ENCODE measurements at regions not wholly inside any gene's neighbourhood (a gene's known extent, or its start where the extent isn't known, plus 50 kb on each side); places are given as distances from the start of the nearest gene placed in this dataset.

GRCh38 chr2:3948191-3948590 is 244.8 kb downstream of the DCDC2C start:
- H3K4me1 Mint-ChIP-seq: no peaks in the 10 kb centered on the region
- CTCF ChIA-PET: no interaction called here
- no peaks in the 10 kb centered on the region for H3K27me3 Mint-ChIP-seq

DNA sequence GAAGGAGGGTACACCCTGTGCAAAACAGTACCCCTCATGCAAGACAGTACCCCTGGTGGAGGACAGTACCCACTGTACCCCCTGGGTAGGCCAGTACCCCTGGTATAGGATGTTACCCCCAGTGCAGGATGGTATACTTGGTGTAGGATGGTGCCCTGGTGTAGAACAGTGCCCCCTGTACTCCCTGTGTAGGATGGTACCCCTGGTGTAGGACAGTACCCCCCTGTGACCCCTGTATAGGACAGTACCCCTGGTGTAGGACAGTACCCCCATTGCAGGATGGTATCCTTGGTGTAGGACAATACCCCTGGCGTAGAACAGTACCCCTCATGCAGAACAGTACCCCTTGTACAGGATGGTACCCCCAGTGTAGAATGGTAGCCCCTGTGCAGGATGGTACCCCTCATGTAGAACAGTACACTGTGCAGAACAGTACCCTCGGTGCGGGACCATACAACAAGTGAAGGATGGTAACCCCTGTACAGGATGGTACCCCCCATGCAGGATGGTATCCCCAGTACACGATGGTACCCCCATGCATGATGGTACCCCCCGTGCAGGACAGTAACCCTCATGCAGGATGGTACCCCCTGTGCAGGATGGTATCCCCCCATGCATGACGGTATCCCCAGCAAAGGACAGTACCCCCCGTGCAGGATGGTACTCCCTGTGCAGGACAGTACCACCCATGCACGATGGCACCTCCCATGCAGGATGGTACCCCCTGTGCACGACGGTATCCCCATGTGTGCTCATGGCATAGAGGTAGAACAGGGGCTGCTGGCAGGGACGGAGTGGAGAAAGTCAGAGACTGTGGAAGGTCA is 248.0 kb downstream of the DCDC2C start:
- CTCF ChIA-PET: no interaction called here
- Mint-ChIP-seq H3K27ac (no peak overlapping the region), H3K9me3 (peaks cover 5% of the 10 kb centered on the region)

More at GRCh38 chr2:3948191-3948590, 244.8 kb downstream of the DCDC2C start:
- Mint-ChIP-seq H3K36me3 (ENCODE audit: low read depth) (no peaks in the 10 kb centered on the region), H3K27ac (no peak overlapping the region), H3K4me3 (no peak overlapping the region), H3K9me3 (peaks cover 7% of the 10 kb centered on the region)
- POLR2A ChIA-PET: no interaction called here
- DNase-seq: no peak

DNA sequence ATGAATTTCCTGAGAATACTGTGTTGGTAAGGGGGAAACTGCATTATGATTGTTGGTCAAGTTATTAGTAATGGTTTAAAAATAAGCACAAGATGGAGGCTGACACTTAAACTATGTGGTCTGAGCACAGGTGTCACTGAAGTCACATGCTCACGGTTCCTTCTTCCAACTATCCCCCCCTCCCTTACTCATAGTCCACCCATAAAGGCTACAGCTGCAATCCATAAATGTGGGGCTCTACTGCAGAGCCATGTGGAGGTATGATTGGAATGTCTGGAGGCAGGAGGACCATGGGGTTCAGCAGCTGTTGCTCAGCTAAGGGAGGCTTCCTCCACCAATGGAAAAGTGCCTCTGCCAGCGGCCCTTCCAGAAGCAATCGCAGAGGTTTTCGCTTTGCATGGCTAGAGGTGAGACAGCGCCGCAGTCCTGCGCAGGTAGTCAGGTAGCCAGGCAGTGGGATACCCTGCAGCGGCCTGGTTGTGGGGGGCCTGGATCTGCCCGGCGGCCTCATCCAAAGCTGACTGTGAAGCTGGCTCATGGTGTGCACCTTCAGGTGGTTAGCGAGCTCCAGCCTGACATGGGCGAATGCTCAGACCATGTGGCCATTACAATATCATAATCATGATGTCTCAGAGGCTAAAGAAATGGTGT is 249.6 kb downstream of the DCDC2C start:
- Mint-ChIP-seq H3K4me3 (no peak overlapping the region), H3K27me3 (no peaks in the 10 kb centered on the region), H3K36me3 (ENCODE audit: low read depth) (no peaks in the 10 kb centered on the region), H3K9me3 (peaks cover 5% of the 10 kb centered on the region), H3K27ac (no peak overlapping the region), H3K4me1 (no peaks in the 10 kb centered on the region)
- POLR2A ChIA-PET: no interaction called here
- DNase-seq: no peak
- CTCF ChIA-PET: no interaction called here

More for the DNA sequence above, 248.0 kb downstream of the DCDC2C start:
- Mint-ChIP-seq H3K4me3 (no peak overlapping the region), H3K27me3 (no peaks in the 10 kb centered on the region), H3K36me3 (ENCODE audit: low read depth) (no peaks in the 10 kb centered on the region), H3K4me1 (no peaks in the 10 kb centered on the region)
- POLR2A ChIA-PET: no interaction called here
- no peak for DNase-seq

GRCh38 chr2:3954261-3954660 is 250.9 kb downstream of the DCDC2C start:
- POLR2A ChIA-PET: no interaction called here
- H3K9me3 Mint-ChIP-seq: peaks cover 5% of the 10 kb centered on the region
- H3K36me3 Mint-ChIP-seq (ENCODE audit: low read depth): no peaks in the 10 kb centered on the region
- no peaks in the 10 kb centered on the region for H3K4me1 Mint-ChIP-seq
- H3K27ac Mint-ChIP-seq: no peak overlapping the region
- no peak overlapping the region for H3K4me3 Mint-ChIP-seq
- CTCF ChIA-PET: no interaction called here
- no peak for DNase-seq
- no peaks in the 10 kb centered on the region for H3K27me3 Mint-ChIP-seq

DNA sequence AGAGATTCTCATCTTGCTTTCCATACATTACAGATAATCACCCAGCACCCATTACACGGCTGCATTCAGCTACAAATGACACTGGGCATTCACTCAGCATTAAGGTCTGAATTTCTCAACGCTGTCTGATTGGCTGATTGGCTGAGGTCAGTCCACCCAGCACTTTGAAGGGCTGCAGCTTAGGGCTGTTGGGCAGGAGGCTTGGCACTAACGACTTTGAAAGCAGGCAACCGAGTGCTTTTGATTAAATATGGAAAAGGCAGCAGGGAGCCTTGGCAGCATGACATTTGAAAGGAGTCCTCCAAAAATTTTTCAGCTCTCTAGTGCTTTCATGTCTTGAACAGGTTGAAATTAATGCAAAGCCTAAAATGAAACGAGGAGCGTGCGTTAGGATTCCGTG is 253.0 kb downstream of the DCDC2C start:
- Mint-ChIP-seq H3K27me3 (no peaks in the 10 kb centered on the region), H3K36me3 (ENCODE audit: low read depth) (no peaks in the 10 kb centered on the region), H3K4me1 (no peaks in the 10 kb centered on the region), H3K9me3 (no peaks in the 10 kb centered on the region), H3K4me3 (no peak overlapping the region), H3K27ac (no peak overlapping the region)
- CTCF ChIA-PET: no interaction called here
- POLR2A ChIA-PET: no interaction called here
- no peak for DNase-seq

DNA sequence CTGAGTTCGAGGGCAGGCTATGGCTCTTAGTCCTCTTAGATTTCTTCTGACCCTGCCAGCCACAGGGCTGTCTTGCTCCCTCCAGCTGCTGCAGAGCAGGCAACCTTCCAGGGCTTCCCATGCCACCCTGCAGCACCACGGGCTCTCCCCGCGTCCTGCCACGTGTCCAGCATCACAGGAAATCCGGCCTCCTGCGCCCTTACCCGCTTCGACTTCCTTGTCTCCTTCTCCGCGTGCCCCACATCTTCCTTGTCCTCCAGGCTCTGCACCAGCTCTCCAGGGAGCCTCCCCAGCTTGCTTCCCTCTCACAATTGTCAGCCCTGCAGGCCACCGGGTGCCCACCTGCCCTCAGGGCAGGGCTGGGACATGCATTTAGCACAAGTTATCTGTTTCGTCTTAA is 253.5 kb downstream of the DCDC2C start:
- ChIA-PET CTCF (no interaction called here), POLR2A (no interaction called here)
- no peak for DNase-seq
- Mint-ChIP-seq H3K27me3 (no peaks in the 10 kb centered on the region), H3K4me1 (no peaks in the 10 kb centered on the region), H3K27ac (no peak overlapping the region), H3K4me3 (no peak overlapping the region), H3K9me3 (no peaks in the 10 kb centered on the region), H3K36me3 (ENCODE audit: low read depth) (no peaks in the 10 kb centered on the region)

GRCh38 chr2:3958465-3958864 is 255.1 kb downstream of the DCDC2C start:
- POLR2A ChIA-PET: no interaction called here
- Mint-ChIP-seq H3K27ac (no peak overlapping the region), H3K27me3 (no peaks in the 10 kb centered on the region), H3K4me3 (no peak overlapping the region), H3K9me3 (no peaks in the 10 kb centered on the region), H3K4me1 (no peaks in the 10 kb centered on the region), H3K36me3 (ENCODE audit: low read depth) (no peaks in the 10 kb centered on the region)
- CTCF ChIA-PET: no interaction called here
- no peak for DNase-seq

DNA sequence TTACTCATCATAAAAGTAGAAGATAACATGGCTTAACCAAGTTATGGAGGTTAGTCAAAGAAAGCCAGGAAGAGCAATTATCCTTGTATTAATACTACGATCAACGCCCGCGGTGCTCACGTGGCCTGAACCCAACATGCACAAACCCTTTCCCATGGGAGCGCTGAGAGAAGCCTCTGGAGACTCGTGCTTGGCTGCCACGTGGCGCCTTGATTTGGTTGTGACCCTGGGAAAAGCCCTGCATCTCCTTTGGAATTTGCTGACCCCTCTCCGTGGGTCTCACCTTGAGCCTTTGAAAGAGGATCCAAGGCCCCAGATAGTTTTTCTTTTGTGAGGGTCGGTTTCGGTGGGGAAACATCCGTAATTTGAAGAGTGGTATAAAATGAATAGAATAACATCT is 255.6 kb downstream of the DCDC2C start:
- H3K27ac Mint-ChIP-seq: no peak overlapping the region
- DNase-seq: no peak
- no peak overlapping the region for H3K4me3 Mint-ChIP-seq
- H3K9me3 Mint-ChIP-seq: no peaks in the 10 kb centered on the region
- ChIA-PET POLR2A (no interaction called here), CTCF (interaction anchor here (0.6 to 1.2 kb wide), 7 partner anchors 10 to 1406 kb away, joined by 3 to 7 read pairs (median 3); no protein-coding TSS in a partner anchor)
- no peaks in the 10 kb centered on the region for H3K36me3 Mint-ChIP-seq (ENCODE audit: low read depth)
- no peaks in the 10 kb centered on the region for H3K4me1 Mint-ChIP-seq
- H3K27me3 Mint-ChIP-seq: no peaks in the 10 kb centered on the region

GRCh38 chr2:3959372-3959771 is 256.0 kb downstream of the DCDC2C start:
- DNase-seq: no peak
- POLR2A ChIA-PET: no interaction called here
- no peak overlapping the region for H3K27ac Mint-ChIP-seq
- no peaks in the 10 kb centered on the region for H3K9me3 Mint-ChIP-seq
- H3K4me3 Mint-ChIP-seq: no peak overlapping the region
- no peaks in the 10 kb centered on the region for H3K36me3 Mint-ChIP-seq (ENCODE audit: low read depth)
- CTCF ChIA-PET: interaction anchor here (0.6 to 1.2 kb wide), 14 partner anchors 10 to 1406 kb away, joined by 3 to 7 read pairs (median 3); no protein-coding TSS in a partner anchor
- H3K27me3 Mint-ChIP-seq: no peaks in the 10 kb centered on the region
- H3K4me1 Mint-ChIP-seq: no peaks in the 10 kb centered on the region

DNA sequence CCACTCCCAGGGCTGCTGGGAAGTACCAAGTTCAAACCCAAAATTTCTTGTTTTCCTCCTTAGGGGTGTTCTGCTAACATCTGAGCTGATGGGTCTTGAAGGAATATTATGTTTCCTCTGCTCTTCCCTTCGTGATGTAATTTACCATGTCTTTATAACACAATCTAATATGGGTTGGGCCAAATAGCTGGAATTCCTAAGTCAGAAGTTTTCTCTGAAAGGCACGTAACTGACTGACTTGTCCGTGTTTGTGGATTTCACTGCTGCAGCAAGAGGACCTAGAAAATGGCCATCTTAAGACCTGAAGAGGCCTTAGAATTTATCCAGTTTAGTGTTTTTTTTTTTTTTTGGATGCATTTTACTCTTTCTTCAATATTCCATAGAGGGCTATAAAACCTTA is 256.7 kb downstream of the DCDC2C start:
- Mint-ChIP-seq H3K4me1 (no peaks in the 10 kb centered on the region), H3K27me3 (no peaks in the 10 kb centered on the region), H3K27ac (no peak overlapping the region), H3K4me3 (no peak overlapping the region), H3K9me3 (no peaks in the 10 kb centered on the region), H3K36me3 (ENCODE audit: low read depth) (no peaks in the 10 kb centered on the region)
- no peak for DNase-seq
- ChIA-PET POLR2A (no interaction called here), CTCF (interaction anchor here (0.7 to 1.2 kb wide), 5 partner anchors 13 to 1405 kb away, joined by 3 to 7 read pairs (median 3); no protein-coding TSS in a partner anchor)

DNA sequence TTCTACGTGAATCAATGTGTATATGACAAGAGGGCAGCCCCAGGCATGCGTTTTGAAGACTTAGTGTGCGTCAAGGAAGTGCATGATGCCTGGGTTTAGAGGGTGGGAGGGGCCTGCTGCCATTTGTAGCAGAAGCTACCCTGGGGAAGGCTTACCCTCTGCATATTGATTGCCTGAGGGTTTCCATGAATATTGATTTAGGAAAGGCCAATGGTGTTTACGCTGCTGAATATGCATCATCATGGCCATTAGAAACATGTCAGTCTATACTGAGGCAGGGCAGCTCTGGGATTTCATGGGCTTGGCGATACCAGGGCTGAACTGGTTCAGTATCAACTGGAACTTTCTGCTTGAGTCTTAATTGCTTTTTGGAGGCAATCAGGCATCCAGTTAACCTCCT is 259.3 kb downstream of the DCDC2C start:
- Mint-ChIP-seq H3K27me3 (no peaks in the 10 kb centered on the region), H3K4me1 (no peaks in the 10 kb centered on the region), H3K27ac (no peak overlapping the region), H3K4me3 (no peak overlapping the region), H3K9me3 (no peaks in the 10 kb centered on the region), H3K36me3 (ENCODE audit: low read depth) (no peaks in the 10 kb centered on the region)
- CTCF ChIA-PET: no interaction called here
- no peak for DNase-seq
- POLR2A ChIA-PET: no interaction called here

DNA sequence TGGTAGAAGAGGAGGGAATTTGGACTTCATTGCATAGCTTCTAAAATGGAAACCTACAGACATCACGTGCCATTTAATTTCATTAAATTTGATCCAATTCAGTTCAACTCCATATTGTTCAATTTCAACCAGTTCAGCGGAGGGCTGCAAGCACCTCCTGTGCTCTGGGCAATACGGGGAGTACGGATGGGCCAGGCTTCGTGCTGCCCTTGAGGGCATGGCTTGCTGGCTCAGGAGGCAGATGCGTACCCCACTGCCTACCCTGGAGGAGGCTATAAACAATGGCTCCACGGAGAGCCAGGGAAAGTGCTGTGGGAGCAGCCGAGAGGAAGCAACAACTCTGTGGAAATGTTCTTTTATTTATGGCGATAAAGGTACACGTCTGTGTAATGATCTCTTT is 261.8 kb downstream of the DCDC2C start:
- Mint-ChIP-seq H3K27ac (no peak overlapping the region), H3K9me3 (no peaks in the 10 kb centered on the region), H3K4me1 (no peaks in the 10 kb centered on the region), H3K36me3 (ENCODE audit: low read depth) (no peaks in the 10 kb centered on the region), H3K4me3 (no peak overlapping the region), H3K27me3 (no peaks in the 10 kb centered on the region)
- ChIA-PET CTCF (no interaction called here), POLR2A (no interaction called here)
- no peak for DNase-seq

DNA sequence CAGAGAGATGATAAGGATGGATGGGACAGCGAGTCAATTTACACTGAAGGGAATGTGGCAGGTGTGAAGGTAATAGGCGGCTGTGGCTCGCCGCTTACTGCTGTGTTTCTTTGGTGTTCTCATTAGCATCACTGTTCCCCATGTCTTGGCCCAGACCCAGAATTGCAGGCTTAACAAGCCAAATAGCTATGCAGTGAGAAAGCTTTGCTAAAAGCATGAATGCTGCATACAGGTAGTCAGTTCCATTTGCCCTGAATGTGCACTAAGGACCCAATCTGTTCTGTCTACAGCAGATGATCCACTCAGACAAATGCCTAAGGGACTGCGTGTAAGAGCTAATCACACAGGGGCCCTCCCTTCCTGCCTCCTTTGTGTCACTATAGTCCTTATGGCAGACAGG is 262.6 kb downstream of the DCDC2C start:
- no peak overlapping the region for H3K27ac Mint-ChIP-seq
- H3K4me3 Mint-ChIP-seq: no peak overlapping the region
- no peaks in the 10 kb centered on the region for H3K9me3 Mint-ChIP-seq
- ChIA-PET POLR2A (no interaction called here), CTCF (no interaction called here)
- H3K36me3 Mint-ChIP-seq (ENCODE audit: low read depth): no peaks in the 10 kb centered on the region
- no peak for DNase-seq
- no peaks in the 10 kb centered on the region for H3K27me3 Mint-ChIP-seq
- H3K4me1 Mint-ChIP-seq: no peaks in the 10 kb centered on the region

DNA sequence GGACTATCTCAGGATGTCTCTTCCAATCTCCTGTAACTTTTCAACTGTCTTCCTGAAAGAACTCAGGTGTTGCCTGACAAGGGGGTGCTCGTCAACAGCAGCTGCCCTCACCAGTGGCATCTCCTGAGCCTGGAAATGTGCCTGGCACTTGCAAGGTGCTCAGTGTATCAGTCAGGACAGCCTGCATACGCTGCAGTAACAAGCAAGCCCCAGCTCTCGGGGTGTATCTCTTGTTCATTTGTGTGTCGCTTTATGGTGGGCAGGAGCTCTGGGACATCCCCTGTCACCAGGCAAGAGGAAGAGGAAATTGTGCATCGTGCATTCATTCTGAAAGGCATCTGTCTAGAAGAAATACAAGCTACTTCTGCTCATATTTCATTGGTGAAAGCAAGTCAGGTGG is 263.1 kb downstream of the DCDC2C start:
- no peaks in the 10 kb centered on the region for H3K4me1 Mint-ChIP-seq
- H3K36me3 Mint-ChIP-seq (ENCODE audit: low read depth): no peaks in the 10 kb centered on the region

More for the DNA sequence above, 263.1 kb downstream of the DCDC2C start:
- H3K27ac Mint-ChIP-seq: no peak overlapping the region
- H3K9me3 Mint-ChIP-seq: no peaks in the 10 kb centered on the region
- DNase-seq: no peak
- H3K4me3 Mint-ChIP-seq: no peak overlapping the region
- CTCF ChIA-PET: no interaction called here
- no peaks in the 10 kb centered on the region for H3K27me3 Mint-ChIP-seq
- POLR2A ChIA-PET: no interaction called here
